ENCODE measurements at regions not wholly inside any gene's neighbourhood (a gene's known extent, or its start where the extent isn't known, plus 50 kb on each side); places are given as distances from the start of the nearest gene placed in this dataset.

DNA sequence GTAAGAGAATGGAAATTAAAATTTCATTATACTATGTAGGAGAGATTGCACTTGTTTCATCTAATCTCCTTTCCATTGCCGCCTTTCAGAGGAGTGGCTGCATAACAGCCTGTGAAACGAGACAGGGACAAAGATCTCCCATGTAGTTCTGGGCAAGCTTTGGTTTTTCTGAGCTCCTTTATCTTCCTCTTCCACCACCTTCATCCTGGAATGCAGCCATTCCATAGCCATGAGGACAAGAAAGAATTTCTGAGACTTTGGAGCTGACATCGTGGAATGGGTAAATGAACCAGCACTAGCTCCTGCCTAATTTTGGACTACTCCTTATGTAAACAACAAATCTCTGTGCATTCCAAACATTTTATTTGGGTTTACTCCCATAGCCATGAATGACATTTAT, 1587.3 kb upstream of the TENM3 start:
- Histone ChIP-seq H3K4me1 (ENCODE audit: control insufficient read depth in 1 of 2, insufficient read depth in 2 of 2, low read length in 2 of 2) (no peaks in the 10 kb centered on the region), H4K20me1 (ENCODE audit: insufficient read depth) (no peaks in the 10 kb centered on the region), H3K36me3 (ENCODE audit: control insufficient read depth in 1 of 2, insufficient read depth in 2 of 2, low read length in 2 of 2) (no peaks in the 10 kb centered on the region), H3K4me3 (replicated peaks in 1 of 2; ENCODE audit: low read depth in 1 of 2, low read length in 2 of 2) (no peak overlapping the region), H3K9ac (ENCODE audit: low read length) (no peak overlapping the region), H3K9me3 (ENCODE audit: control insufficient read depth in 1 of 2, insufficient read depth in 1 of 2, low read depth in 1 of 2, low read length in 2 of 2) (no peaks in the 10 kb centered on the region), H3K27me3 (ENCODE audit: insufficient read depth, low read length) (no peaks in the 10 kb centered on the region), H3K4me2 (ENCODE audit: low read length) (no peak overlapping the region), H3K27ac (ENCODE audit: low read depth, low read length) (no peak overlapping the region), H3K79me2 (ENCODE audit: insufficient read depth, low read length) (no peaks in the 10 kb centered on the region), H2AFZ (ENCODE audit: low read depth, low read length, poor library complexity, severe bottlenecking) (no peak overlapping the region), H3K9me2 (ENCODE audit: insufficient read depth) (no peaks in the 10 kb centered on the region)
- CTCF ChIA-PET: interaction anchor here (1.1 to 1.4 kb wide), 2 partner anchors 9 to 10 kb away, joined by 3 to 4 read pairs; no protein-coding TSS in a partner anchor
- TF ChIP-seq EZH2phosphoT487 (IDR thresholded peaks at IDR 0.05; ENCODE audit: borderline replicate concordance): no peak
- TF ChIP-seq POLR2A (IDR thresholded peaks at IDR 0.05; ENCODE audit: borderline replicate concordance, extremely low read depth, insufficient read depth, insufficient read length): no peak
- no peak for TF ChIP-seq SP1 (IDR thresholded peaks at IDR 0.05; ENCODE audit: low read depth)
- TF ChIP-seq YY1 (IDR thresholded peaks at IDR 0.05; ENCODE audit: extremely low read depth, insufficient replicate concordance, low read depth, low read length): no peak
- TF ChIP-seq, protein P1, sequence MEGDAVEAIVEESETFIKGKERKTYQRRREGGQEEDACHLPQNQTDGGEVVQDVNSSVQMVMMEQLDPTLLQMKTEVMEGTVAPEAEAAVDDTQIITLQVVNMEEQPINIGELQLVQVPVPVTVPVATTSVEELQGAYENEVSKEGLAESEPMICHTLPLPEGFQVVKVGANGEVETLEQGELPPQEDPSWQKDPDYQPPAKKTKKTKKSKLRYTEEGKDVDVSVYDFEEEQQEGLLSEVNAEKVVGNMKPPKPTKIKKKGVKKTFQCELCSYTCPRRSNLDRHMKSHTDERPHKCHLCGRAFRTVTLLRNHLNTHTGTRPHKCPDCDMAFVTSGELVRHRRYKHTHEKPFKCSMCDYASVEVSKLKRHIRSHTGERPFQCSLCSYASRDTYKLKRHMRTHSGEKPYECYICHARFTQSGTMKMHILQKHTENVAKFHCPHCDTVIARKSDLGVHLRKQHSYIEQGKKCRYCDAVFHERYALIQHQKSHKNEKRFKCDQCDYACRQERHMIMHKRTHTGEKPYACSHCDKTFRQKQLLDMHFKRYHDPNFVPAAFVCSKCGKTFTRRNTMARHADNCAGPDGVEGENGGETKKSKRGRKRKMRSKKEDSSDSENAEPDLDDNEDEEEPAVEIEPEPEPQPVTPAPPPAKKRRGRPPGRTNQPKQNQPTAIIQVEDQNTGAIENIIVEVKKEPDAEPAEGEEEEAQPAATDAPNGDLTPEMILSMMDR (IDR thresholded peaks at IDR 0.05 in 2 of 3, conservative IDR thresholded peaks at IDR 0.05 in 1 of 3; ENCODE audit: borderline replicate concordance in 1 of 3, insufficient read depth in 1 of 3, low read depth in 2 of 3, low read length in 2 of 3): no peak
- no peak for TF ChIP-seq RAD21 (IDR thresholded peaks at IDR 0.05; ENCODE audit: low read depth)
- TF ChIP-seq EZH2 (IDR thresholded peaks at IDR 0.05): no peak
- TF ChIP-seq EGR1 (IDR thresholded peaks at IDR 0.05; ENCODE audit: low read depth): no peak
- no peak for TF ChIP-seq TCF7L2 (IDR thresholded peaks at IDR 0.05; ENCODE audit: borderline replicate concordance, extremely low read depth, insufficient read depth, insufficient read length)
- no peak for TF ChIP-seq POLR2AphosphoS5 (IDR thresholded peaks at IDR 0.05; ENCODE audit: low read depth, low read length)
- no peak for TF ChIP-seq FOSL1 (IDR thresholded peaks at IDR 0.05; ENCODE audit: low read depth)
- TF ChIP-seq, protein P2, sequence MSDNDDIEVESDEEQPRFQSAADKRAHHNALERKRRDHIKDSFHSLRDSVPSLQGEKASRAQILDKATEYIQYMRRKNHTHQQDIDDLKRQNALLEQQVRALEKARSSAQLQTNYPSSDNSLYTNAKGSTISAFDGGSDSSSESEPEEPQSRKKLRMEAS (IDR thresholded peaks at IDR 0.05): no peak
- TF ChIP-seq SIN3A (IDR thresholded peaks at IDR 0.05; ENCODE audit: low read depth): no peak
- TF ChIP-seq CEBPB (IDR thresholded peaks at IDR 0.05; ENCODE audit: low read depth): no peak
- TF ChIP-seq JUND (IDR thresholded peaks at IDR 0.05): no peak
- TF ChIP-seq, protein P3, sequence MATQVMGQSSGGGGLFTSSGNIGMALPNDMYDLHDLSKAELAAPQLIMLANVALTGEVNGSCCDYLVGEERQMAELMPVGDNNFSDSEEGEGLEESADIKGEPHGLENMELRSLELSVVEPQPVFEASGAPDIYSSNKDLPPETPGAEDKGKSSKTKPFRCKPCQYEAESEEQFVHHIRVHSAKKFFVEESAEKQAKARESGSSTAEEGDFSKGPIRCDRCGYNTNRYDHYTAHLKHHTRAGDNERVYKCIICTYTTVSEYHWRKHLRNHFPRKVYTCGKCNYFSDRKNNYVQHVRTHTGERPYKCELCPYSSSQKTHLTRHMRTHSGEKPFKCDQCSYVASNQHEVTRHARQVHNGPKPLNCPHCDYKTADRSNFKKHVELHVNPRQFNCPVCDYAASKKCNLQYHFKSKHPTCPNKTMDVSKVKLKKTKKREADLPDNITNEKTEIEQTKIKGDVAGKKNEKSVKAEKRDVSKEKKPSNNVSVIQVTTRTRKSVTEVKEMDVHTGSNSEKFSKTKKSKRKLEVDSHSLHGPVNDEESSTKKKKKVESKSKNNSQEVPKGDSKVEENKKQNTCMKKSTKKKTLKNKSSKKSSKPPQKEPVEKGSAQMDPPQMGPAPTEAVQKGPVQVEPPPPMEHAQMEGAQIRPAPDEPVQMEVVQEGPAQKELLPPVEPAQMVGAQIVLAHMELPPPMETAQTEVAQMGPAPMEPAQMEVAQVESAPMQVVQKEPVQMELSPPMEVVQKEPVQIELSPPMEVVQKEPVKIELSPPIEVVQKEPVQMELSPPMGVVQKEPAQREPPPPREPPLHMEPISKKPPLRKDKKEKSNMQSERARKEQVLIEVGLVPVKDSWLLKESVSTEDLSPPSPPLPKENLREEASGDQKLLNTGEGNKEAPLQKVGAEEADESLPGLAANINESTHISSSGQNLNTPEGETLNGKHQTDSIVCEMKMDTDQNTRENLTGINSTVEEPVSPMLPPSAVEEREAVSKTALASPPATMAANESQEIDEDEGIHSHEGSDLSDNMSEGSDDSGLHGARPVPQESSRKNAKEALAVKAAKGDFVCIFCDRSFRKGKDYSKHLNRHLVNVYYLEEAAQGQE (IDR thresholded peaks at IDR 0.05; ENCODE audit: low read depth): no peak
- intact Hi-C loops (cut with micrococcal nuclease): no loop called here
- BruUV-seq (replicated peaks): no TSS peak
- RAD21 ChIA-PET (ENCODE audit: low non-redundant PET in 1 of 2, low total read pairs in 2 of 2, uncharacterized antibody in 2 of 2, unreplicated experiment in 2 of 2): interaction anchor here in 1 of 2 experiments (1.0 kb wide), 1 partner anchor 9 kb away, joined by 3 read pairs; no protein-coding TSS in a partner anchor
- ATAC-seq: no peak
- POLR2A ChIA-PET: no interaction called here
- no peak for DNase-seq (ENCODE audit: low read depth, low spot score)

All from HCT116 (cell line).